HL-60 (cell line): ENCODE measurements at regions not wholly inside any gene's neighbourhood (a gene's known extent, or its start where the extent isn't known, plus 50 kb on each side); places are given as distances from the start of the nearest gene placed in this dataset.

Experiments used
- DNase-seq, 2 experiments: peaks; one replicate each; pipeline ENCODE4 v3.0.0-alpha.2; 2010 to 2020; ENCODE audit warnings: low read depth in 1 of 2, low spot score in 1 of 2
- H3K27ac ChIP-seq: fragments of 250-450 bp; sonication (Bioruptor Pico); replicated peaks from 2 replicates; pipeline ENCODE4 v1.5.1; 2020; ENCODE audit warnings: mild to moderate bottlenecking, moderate library complexity
- H3K27me3 ChIP-seq: fragments of 250-450 bp; sonication (Bioruptor Pico); 2 replicates; pipeline ENCODE4 v1.5.1; 2021; ENCODE audit warnings: mild to moderate bottlenecking, moderate library complexity; ENCODE audit not compliant: insufficient read depth, poor library complexity, severe bottlenecking
- H3K4me3 ChIP-seq: replicated peaks from 2 replicates; pipeline ENCODE4 v1.5.1; 2011; ENCODE audit warnings: mild to moderate bottlenecking, control low read depth, low read length; ENCODE audit not compliant: insufficient read depth
- CTCF ChIP-seq: IDR thresholded peaks from one replicate; pipeline ENCODE4 v1.5.1; 2011; ENCODE audit warnings: low read length, control low read depth, inconsistent platforms; ENCODE audit not compliant: insufficient read depth
- GABPA ChIP-seq: IDR thresholded peaks from 2 replicates; pipeline ENCODE4 v1.6.1; 2012; ENCODE audit warnings: low read depth
- POLR2AphosphoS5 ChIP-seq: IDR thresholded peaks from 2 replicates; pipeline ENCODE4 v1.6.1; 2012; ENCODE audit warnings: low read depth
- REST ChIP-seq: IDR thresholded peaks from 2 replicates; pipeline ENCODE4 v1.6.1; 2012; ENCODE audit warnings: low read depth; ENCODE audit not compliant: insufficient replicate concordance
- SPI1 ChIP-seq: IDR thresholded peaks from 2 replicates; pipeline ENCODE4 v1.6.1; 2012; ENCODE audit warnings: low read depth, mild to moderate bottlenecking, borderline replicate concordance

GRCh38 chr10:78297997-78298396 is 264.3 kb downstream of the RPS24 start:
- Histone ChIP-seq H3K27me3 (no peaks in the 10 kb centered on the region), H3K27ac (no peak overlapping the region; the same call in 1 of the 2 replicates), H3K4me3 (no peak overlapping the region)
- TF ChIP-seq REST (no peak), CTCF (no peak), POLR2AphosphoS5 (no peak), GABPA (no peak), SPI1 (no peak)
- no peak for DNase-seq

- H3K27me3 ChIP-seq: no peaks in the 10 kb centered on the region
Measured at GRCh38 chr10:78298835-78299234, 265.2 kb downstream of the RPS24 start.

More at GRCh38 chr10:78298835-78299234, 265.2 kb downstream of the RPS24 start:
- no peak for DNase-seq
- Histone ChIP-seq H3K4me3 (no peak overlapping the region), H3K27ac (peak overlapping the region; percentile 87; the same call in 1 of the 2 replicates)
- TF ChIP-seq CTCF: no peak
- no peak for TF ChIP-seq GABPA
- TF ChIP-seq POLR2AphosphoS5: no peak
- TF ChIP-seq REST: no peak
- TF ChIP-seq SPI1: no peak
